Natural killer cell (primary cell): ENCODE measurements at regions not wholly inside any gene's neighbourhood (a gene's known extent, or its start where the extent isn't known, plus 50 kb on each side); places are given as distances from the start of the nearest gene placed in this dataset.

ENCODE experiments used
- ATAC-seq, 3 donors: fragments of 150-1000 bp in 2 of 3; fragments of 200-7000 bp in 1 of 3; cut with Tn5 transposase; 1 replicate in 1 of 3; 2 replicates in 2 of 3; pipeline ENCODE4 v1.10.0; 2021; ENCODE audit warnings: mild to moderate bottlenecking in 2 of 3, moderate library complexity in 2 of 3
- DNase-seq, 2 donors: peaks; one replicate each; pipeline versions ENCODE4 v3.0.0 to v3.0.0-alpha.2; 2013 to 2021; ENCODE audit warnings: mixed read lengths in 1 of 2
- H3K27ac ChIP-seq: one replicate; pipeline ENCODE4 v1.5.1; 2013; ENCODE audit warnings: mild to moderate bottlenecking, low read length
- H3K27me3 ChIP-seq: one replicate; pipeline ENCODE4 v1.6.1; 2013; ENCODE audit warnings: low read length; ENCODE audit not compliant: control insufficient read depth, insufficient read depth
- H3K36me3 ChIP-seq: one replicate; pipeline ENCODE4 v1.6.1; 2013; ENCODE audit warnings: low read length; ENCODE audit not compliant: control insufficient read depth, insufficient read depth
- H3K4me1 ChIP-seq: one replicate; pipeline ENCODE4 v1.6.1; 2013; ENCODE audit warnings: low read length; ENCODE audit not compliant: control insufficient read depth, insufficient read depth
- H3K4me3 ChIP-seq: one replicate; pipeline ENCODE4 v1.5.1; 2013; ENCODE audit warnings: low read length
- H3K9me3 ChIP-seq: one replicate; pipeline ENCODE4 v1.6.1; 2013; ENCODE audit warnings: low read length; ENCODE audit not compliant: control insufficient read depth, insufficient read depth
- H3K27ac Mint-ChIP-seq, 2 donors: one replicate each; pipeline ENCODE4 v1.8.0; 2022; ENCODE audit warnings: mild to moderate bottlenecking in 2 of 2, mixed read lengths in 2 of 2, moderate library complexity in 1 of 2
- H3K27me3 Mint-ChIP-seq, 2 donors: one replicate each; pipeline ENCODE4 v1.8.0; 2022; ENCODE audit warnings: low read depth in 2 of 2, mixed read lengths in 2 of 2
- H3K36me3 Mint-ChIP-seq: one replicate; pipeline ENCODE4 v1.8.0; 2022; ENCODE audit warnings: mixed read lengths
- H3K4me1 Mint-ChIP-seq, 2 donors: one replicate each; pipeline ENCODE4 v1.8.0; 2022; ENCODE audit warnings: mixed read lengths in 2 of 2
- H3K4me3 Mint-ChIP-seq: one replicate; pipeline ENCODE4 v1.8.0; 2022; ENCODE audit warnings: mild to moderate bottlenecking, moderate library complexity, mixed read lengths
- H3K9me3 Mint-ChIP-seq, 2 donors: one replicate each; pipeline ENCODE4 v1.8.0; 2022; ENCODE audit warnings: mixed read lengths in 2 of 2
- WGBS: methylation state at CpG from one replicate; pipeline ENCODE4 v1.1.7; 2013; ENCODE audit warnings: missing lambda C conversion rate; ENCODE audit not compliant: insufficient coverage; 5-methylcytosine and 5-hydroxymethylcytosine counted together
- intact Hi-C: fragments of 100-400 bp; cut with micrococcal nuclease; formaldehyde crosslinking; loops from one replicate; pipeline ENCODE4 v1.14.2; 2022
- TF ChIP-seq, protein P1 (sequence below): fragments of 200-600 bp; IDR thresholded peaks from one replicate; pipeline ENCODE4 v1.8.0; 2022; ENCODE audit warnings: antibody characterized with exemption

GRCh38 chr13:106405731-106406130 lies 129.7 kb downstream of the EFNB2 start:
- WGBS, result 88% methylated on average over 6 of the region's 6 CpGs
- H3K9me3 Mint-ChIP-seq, result no peaks in the 10 kb centered on the region

DNA sequence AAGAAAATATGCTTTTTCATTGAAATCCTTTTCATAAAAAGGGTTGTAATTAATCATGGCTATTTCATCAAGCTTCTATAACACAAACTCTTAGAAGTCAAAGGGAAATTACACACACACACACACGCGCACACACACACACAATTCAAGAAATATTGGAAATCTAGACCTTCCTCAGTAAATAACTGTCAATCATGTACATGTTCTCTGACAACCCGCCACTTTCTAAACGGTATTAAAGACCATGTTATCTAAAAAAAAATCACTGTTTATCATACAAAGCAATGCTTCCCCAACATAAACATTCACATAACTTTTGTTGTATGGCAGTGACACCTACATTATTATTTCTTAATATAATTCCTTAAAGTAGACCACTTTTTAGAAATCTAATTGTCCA lies 132.2 kb downstream of the EFNB2 start:
- no peaks in the 10 kb centered on the region for H3K4me1 Mint-ChIP-seq
- no peak overlapping the region for H3K27ac Mint-ChIP-seq
- H3K4me3 ChIP-seq, result no peak overlapping the region
- no peaks in the 10 kb centered on the region for H3K4me1 ChIP-seq
- H3K9me3 Mint-ChIP-seq, result no peaks in the 10 kb centered on the region
- H3K36me3 Mint-ChIP-seq, result no peaks in the 10 kb centered on the region
- ATAC-seq (no peak), DNase-seq (no peak)
- TF ChIP-seq, protein P1, sequence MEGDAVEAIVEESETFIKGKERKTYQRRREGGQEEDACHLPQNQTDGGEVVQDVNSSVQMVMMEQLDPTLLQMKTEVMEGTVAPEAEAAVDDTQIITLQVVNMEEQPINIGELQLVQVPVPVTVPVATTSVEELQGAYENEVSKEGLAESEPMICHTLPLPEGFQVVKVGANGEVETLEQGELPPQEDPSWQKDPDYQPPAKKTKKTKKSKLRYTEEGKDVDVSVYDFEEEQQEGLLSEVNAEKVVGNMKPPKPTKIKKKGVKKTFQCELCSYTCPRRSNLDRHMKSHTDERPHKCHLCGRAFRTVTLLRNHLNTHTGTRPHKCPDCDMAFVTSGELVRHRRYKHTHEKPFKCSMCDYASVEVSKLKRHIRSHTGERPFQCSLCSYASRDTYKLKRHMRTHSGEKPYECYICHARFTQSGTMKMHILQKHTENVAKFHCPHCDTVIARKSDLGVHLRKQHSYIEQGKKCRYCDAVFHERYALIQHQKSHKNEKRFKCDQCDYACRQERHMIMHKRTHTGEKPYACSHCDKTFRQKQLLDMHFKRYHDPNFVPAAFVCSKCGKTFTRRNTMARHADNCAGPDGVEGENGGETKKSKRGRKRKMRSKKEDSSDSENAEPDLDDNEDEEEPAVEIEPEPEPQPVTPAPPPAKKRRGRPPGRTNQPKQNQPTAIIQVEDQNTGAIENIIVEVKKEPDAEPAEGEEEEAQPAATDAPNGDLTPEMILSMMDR, result no peak
- H3K4me3 Mint-ChIP-seq, result no peak overlapping the region
- peaks cover 0 to 3% of the 10 kb centered on the region in 2 donors for H3K27me3 Mint-ChIP-seq
- H3K27ac ChIP-seq, result no peak overlapping the region
- no peaks in the 10 kb centered on the region for H3K9me3 ChIP-seq
- intact Hi-C loops, result no loop called here
- no peaks in the 10 kb centered on the region for H3K36me3 ChIP-seq
- no peaks in the 10 kb centered on the region for H3K27me3 ChIP-seq
- 76% methylated on average over 4 of the region's 4 CpGs for WGBS

More at GRCh38 chr13:106405731-106406130, 129.7 kb downstream of the EFNB2 start:
- Mint-ChIP-seq H3K36me3 (no peaks in the 10 kb centered on the region), H3K27me3 (peaks cover 0 to 3% of the 10 kb centered on the region in 2 donors), H3K4me1 (peaks cover 0 to 5% of the 10 kb centered on the region in 2 donors), H3K4me3 (no peak overlapping the region), H3K27ac (no peak overlapping the region)
- Histone ChIP-seq H3K4me1 (no peaks in the 10 kb centered on the region), H3K27ac (no peak overlapping the region), H3K36me3 (no peaks in the 10 kb centered on the region), H3K27me3 (no peaks in the 10 kb centered on the region), H3K4me3 (no peak overlapping the region), H3K9me3 (no peaks in the 10 kb centered on the region)
- ATAC-seq (no peak), DNase-seq (no peak)
- TF ChIP-seq, protein P1, result no peak
- intact Hi-C loops, result no loop called here

GRCh38 chr13:106402866-106403265 lies 132.6 kb downstream of the EFNB2 start:
- no peaks in the 10 kb centered on the region for H3K4me1 ChIP-seq
- no peak overlapping the region for H3K27ac ChIP-seq
- Mint-ChIP-seq H3K27ac (no peak overlapping the region), H3K9me3 (no peaks in the 10 kb centered on the region), H3K36me3 (no peaks in the 10 kb centered on the region), H3K4me1 (no peaks in the 10 kb centered on the region), H3K27me3 (peaks cover 0 to 3% of the 10 kb centered on the region in 2 donors), H3K4me3 (no peak overlapping the region)
- TF ChIP-seq, protein P1, result no peak
- no peak overlapping the region for H3K4me3 ChIP-seq
- intact Hi-C loops, result no loop called here
- no peaks in the 10 kb centered on the region for H3K36me3 ChIP-seq
- 86% methylated on average over 4 of the region's 5 CpGs for WGBS
- no peak for DNase-seq
- H3K27me3 ChIP-seq, result no peaks in the 10 kb centered on the region
- no peak for ATAC-seq
- no peaks in the 10 kb centered on the region for H3K9me3 ChIP-seq

DNA sequence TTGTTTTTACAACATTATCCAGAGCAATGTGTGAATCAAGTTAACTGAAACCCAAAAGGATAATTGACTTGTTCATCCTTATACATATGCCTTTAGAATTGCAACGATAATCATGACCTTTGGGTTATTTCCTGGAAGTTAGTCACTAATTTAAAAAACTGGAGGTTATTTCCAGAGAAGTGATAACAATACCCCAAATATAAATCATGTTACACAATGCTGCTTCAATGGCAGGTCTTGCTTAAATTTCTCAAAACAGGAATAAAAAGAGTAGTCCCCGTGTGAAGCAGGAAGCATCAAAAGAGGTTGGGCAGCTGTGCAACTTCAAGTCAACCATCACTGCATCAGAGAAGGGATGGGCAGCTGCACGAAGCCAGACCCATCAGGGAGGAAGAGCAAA lies 134.4 kb downstream of the EFNB2 start:
- 38% methylated on average over 2 of the region's 3 CpGs for WGBS
- Histone ChIP-seq H3K27me3 (no peaks in the 10 kb centered on the region), H3K4me1 (no peaks in the 10 kb centered on the region), H3K27ac (no peak overlapping the region), H3K4me3 (no peak overlapping the region), H3K9me3 (no peaks in the 10 kb centered on the region), H3K36me3 (no peaks in the 10 kb centered on the region)
- no peaks in the 10 kb centered on the region for H3K9me3 Mint-ChIP-seq
- H3K36me3 Mint-ChIP-seq, result no peaks in the 10 kb centered on the region
- no peak for ATAC-seq
- H3K27me3 Mint-ChIP-seq, result peaks cover 0 to 3% of the 10 kb centered on the region in 2 donors
- intact Hi-C loops, result no loop called here
- TF ChIP-seq, protein P1, result no peak
- DNase-seq, result no peak
- no peaks in the 10 kb centered on the region for H3K4me1 Mint-ChIP-seq
- no peak overlapping the region for H3K27ac Mint-ChIP-seq
- H3K4me3 Mint-ChIP-seq, result no peak overlapping the region
